ENCODE measurements at regions not wholly inside any gene's neighbourhood (a gene's known extent, or its start where the extent isn't known, plus 50 kb on each side); places are given as distances from the start of the nearest gene placed in this dataset.
"Not testable (repeated sequence)": the region's sequence is repeated elsewhere in the genome, so short reads cannot be mapped to it uniquely, and the experiment has no call there.

GRCh38 chr18:44579028-44579702 lies 101.5 kb upstream of the SETBP1 start:
- FAIRE-seq: no peak

- FAIRE-seq: no peak
Measured at GRCh38 chr18:44579745-44580144, 100.9 kb upstream of the SETBP1 start.

- no peak for FAIRE-seq
Measured at GRCh38 chr18:44580159-44580558, 100.5 kb upstream of the SETBP1 start.

GRCh38 chr18:44580782-44581181 lies 99.9 kb upstream of the SETBP1 start:
- not testable (repeated sequence) for FAIRE-seq

- no peak for FAIRE-seq
Measured at GRCh38 chr18:44582456-44582855, 98.2 kb upstream of the SETBP1 start.

GRCh38 chr18:44584900-44585299 lies 95.8 kb upstream of the SETBP1 start:
- FAIRE-seq: no peak

- FAIRE-seq: no peak
Measured at GRCh38 chr18:44586782-44587524, 93.7 kb upstream of the SETBP1 start.

- no peak for FAIRE-seq
Measured at GRCh38 chr18:44588508-44588907, 92.2 kb upstream of the SETBP1 start.

GRCh38 chr18:44589693-44590355 lies 90.9 kb upstream of the SETBP1 start:
- no peak for FAIRE-seq

- no peak for FAIRE-seq
Measured at GRCh38 chr18:44590956-44591670, 89.6 kb upstream of the SETBP1 start.

GRCh38 chr18:44592639-44593038 lies 88.0 kb upstream of the SETBP1 start:
- no peak for FAIRE-seq

- no peak for FAIRE-seq
Measured at GRCh38 chr18:44594799-44595467, 85.8 kb upstream of the SETBP1 start.

- FAIRE-seq: no peak
Measured at GRCh38 chr18:44597797-44598196, 82.9 kb upstream of the SETBP1 start.

- FAIRE-seq: no peak
Measured at GRCh38 chr18:44598514-44598913, 82.2 kb upstream of the SETBP1 start.

GRCh38 chr18:44599412-44599811 lies 81.3 kb upstream of the SETBP1 start:
- FAIRE-seq: no peak

- no peak for FAIRE-seq
Measured at GRCh38 chr18:44601447-44601846, 79.2 kb upstream of the SETBP1 start.

GRCh38 chr18:44602380-44602779 lies 78.3 kb upstream of the SETBP1 start:
- no peak for FAIRE-seq

- no peak for FAIRE-seq
Measured at GRCh38 chr18:44602845-44603244, 77.8 kb upstream of the SETBP1 start.

GRCh38 chr18:44609181-44609941 lies 71.3 kb upstream of the SETBP1 start:
- FAIRE-seq: no peak

- no peak for FAIRE-seq
Measured at GRCh38 chr18:44620812-44621211, 59.9 kb upstream of the SETBP1 start.

- FAIRE-seq: no peak
Measured at GRCh38 chr18:44624052-44624451, 56.6 kb upstream of the SETBP1 start.

GRCh38 chr18:44625386-44625785 lies 55.3 kb upstream of the SETBP1 start:
- FAIRE-seq: no peak

All from colon (tissue), 2 donors.